A549 (cell line): ENCODE measurements at regions not wholly inside any gene's neighbourhood (a gene's known extent, or its start where the extent isn't known, plus 50 kb on each side); places are given as distances from the start of the nearest gene placed in this dataset.
"Not testable (repeated sequence)": the region's sequence is repeated elsewhere in the genome, so short reads cannot be mapped to it uniquely, and the experiment has no call there.

Experiments
- ATAC-seq, 2 experiments: fragments of 200-7000 bp in 1 of 2; fragments of >200 bp in 1 of 2; cut with Nextera tagmentation in 1 of 2; cut with Tn5 transposase in 1 of 2; 3 replicates each; pipeline versions ENCODE4 v1.8.0 to v1.9.1; 2018 to 2020; ENCODE audit warnings: mild to moderate bottlenecking in 1 of 2, moderate library complexity in 1 of 2
- CTCF ChIA-PET: fragments of 300-600 bp; sonication (Branson Sonifier 250); formaldehyde crosslinking; extraction: SDS; loops from one replicate; lab custom pipeline; 2021; ENCODE audit warnings: antibody characterized with exemption, inconsistent platforms; lab: Yijun Ruan, JAX
- POLR2A ChIA-PET: fragments of 350-600 bp; formaldehyde crosslinking; extraction: SDS; loops from one replicate; lab custom pipeline; 2021; ENCODE audit warnings: antibody characterized with exemption, inconsistent platforms; lab: Yijun Ruan, JAX
- DNase-seq, 2 experiments: peaks; one replicate each; pipeline versions ENCODE4 v3.0.0 to v3.0.0-alpha.2; 2011 to 2016; ENCODE audit warnings: low read depth in 1 of 2, low spot score in 1 of 2
- FAIRE-seq: peaks from 2 replicates; lab custom pipeline; 2011; peaks lifted over from hg19 to GRCh38; lab: Jason Lieb, UNC
- H3K27ac ChIP-seq, 2 experiments: fragments of >200 bp; sonication (Bioruptor Twin); formaldehyde crosslinking; 3 replicates each; pipeline ENCODE4 v1.5.1; 2016 to 2017
- H3K4me1 ChIP-seq: fragments of >200 bp; sonication (Bioruptor Twin); formaldehyde crosslinking; 3 replicates; pipeline ENCODE4 v1.6.1; 2016
- H3K4me2 ChIP-seq: fragments of >200 bp; sonication (Bioruptor Twin); formaldehyde crosslinking; 3 replicates; pipeline ENCODE4 v1.6.1; 2016
- H3K4me3 ChIP-seq: fragments of >200 bp; sonication (Bioruptor Twin); formaldehyde crosslinking; 3 replicates; pipeline ENCODE4 v1.5.1; 2016
- H3K9me3 ChIP-seq: fragments of >200 bp; sonication (Bioruptor Twin); formaldehyde crosslinking; 3 replicates; pipeline ENCODE4 v1.6.1; 2016
- CHD4 ChIP-seq: fragments of 200-600 bp; sonication (generic); IDR thresholded peaks from 2 replicates; pipeline ENCODE4 v1.6.1; 2016; ENCODE audit warnings: antibody characterized with exemption, mild to moderate bottlenecking, borderline replicate concordance
- ELK1 ChIP-seq: fragments of 150-350 bp; IDR thresholded peaks from 2 replicates; pipeline ENCODE4 v1.6.1; 2014; ENCODE audit warnings: low read depth, mild to moderate bottlenecking, low read length
- FOXS1 ChIP-seq: fragments of 250-450 bp; sonication (Bioruptor Pico); IDR thresholded peaks from 2 replicates; pipeline ENCODE4 v1.5.0; 2020; ENCODE audit warnings: mild to moderate bottlenecking, moderate library complexity
- GATA3 ChIP-seq: IDR thresholded peaks from 2 replicates; pipeline ENCODE4 v1.6.1; 2012; ENCODE audit warnings: borderline replicate concordance
- HDAC2 ChIP-seq: fragments of 200-600 bp; sonication (generic); IDR thresholded peaks from 2 replicates; pipeline ENCODE4 v1.6.1; 2016
- HEYL ChIP-seq: fragments of 250-450 bp; sonication (Bioruptor Pico); IDR thresholded peaks from 2 replicates; pipeline ENCODE4 v1.8.0; 2021; ENCODE audit warnings: mild to moderate bottlenecking, moderate library complexity
- KDM5A ChIP-seq: fragments of 200-600 bp; sonication (generic); IDR thresholded peaks from 2 replicates; pipeline ENCODE4 v1.6.1; 2016; ENCODE audit warnings: antibody characterized with exemption, mild to moderate bottlenecking
- POLR2A ChIP-seq: IDR thresholded peaks from 2 replicates; pipeline ENCODE4 v1.6.1; 2012; ENCODE audit warnings: mild to moderate bottlenecking, low read length
- RAD21 ChIP-seq, 2 experiments: fragments of >200 bp in 1 of 2; sonication (Bioruptor Twin) in 1 of 2; formaldehyde crosslinking in 1 of 2; IDR thresholded peaks in 1 of 2; conservative IDR thresholded peaks in 1 of 2; 2 replicates in 1 of 2; 3 replicates in 1 of 2; pipeline ENCODE4 v1.6.1; 2012 to 2018; ENCODE audit warnings: inconsistent platforms in 1 of 2
- RCOR1 ChIP-seq: fragments of 150-350 bp; IDR thresholded peaks from 2 replicates; pipeline ENCODE4 v1.6.1; 2014; ENCODE audit warnings: antibody characterized with exemption, low read length, low read depth
- WGBS: methylation state at CpG from one replicate; pipeline ENCODE4 v1.1.6; 2017; ENCODE audit errors: missing lambda C conversion rate; 5-methylcytosine and 5-hydroxymethylcytosine counted together
- TF ChIP-seq, protein P1 (sequence below): fragments of >200 bp; sonication (Bioruptor Twin); formaldehyde crosslinking; IDR thresholded peaks from 3 replicates; pipeline ENCODE4 v1.6.1; 2016
- TF ChIP-seq, protein P2 (sequence below): fragments of >200 bp; sonication (Bioruptor Twin); formaldehyde crosslinking; IDR thresholded peaks from 2 replicates; pipeline ENCODE4 v1.6.1; 2016
- TF ChIP-seq, protein P3 (sequence below): fragments of 450-650 bp; IDR thresholded peaks from 2 replicates; pipeline ENCODE4 v1.6.1; 2014; ENCODE audit warnings: antibody characterized with exemption
- TF ChIP-seq, protein P4 (sequence below): fragments of 250-450 bp; sonication (Bioruptor Pico); IDR thresholded peaks from 2 replicates; pipeline ENCODE4 v1.5.0; 2021; ENCODE audit warnings: mild to moderate bottlenecking, moderate library complexity, borderline replicate concordance

- ChIA-PET CTCF (no interaction called here), POLR2A (no interaction called here)
- TF ChIP-seq, protein P1, sequence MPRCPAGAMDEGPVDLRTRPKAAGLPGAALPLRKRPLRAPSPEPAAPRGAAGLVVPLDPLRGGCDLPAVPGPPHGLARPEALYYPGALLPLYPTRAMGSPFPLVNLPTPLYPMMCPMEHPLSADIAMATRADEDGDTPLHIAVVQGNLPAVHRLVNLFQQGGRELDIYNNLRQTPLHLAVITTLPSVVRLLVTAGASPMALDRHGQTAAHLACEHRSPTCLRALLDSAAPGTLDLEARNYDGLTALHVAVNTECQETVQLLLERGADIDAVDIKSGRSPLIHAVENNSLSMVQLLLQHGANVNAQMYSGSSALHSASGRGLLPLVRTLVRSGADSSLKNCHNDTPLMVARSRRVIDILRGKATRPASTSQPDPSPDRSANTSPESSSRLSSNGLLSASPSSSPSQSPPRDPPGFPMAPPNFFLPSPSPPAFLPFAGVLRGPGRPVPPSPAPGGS, result no peak
- TF ChIP-seq HEYL (CRISPR knock-in tag) (no peak), RAD21 (conservative IDR thresholded peaks at IDR 0.05 in 1 of 2, IDR thresholded peaks at IDR 0.05 in 1 of 2) (no peak), GATA3 (no peak), RCOR1 (no peak), FOXS1 (CRISPR knock-in tag) (no peak), ELK1 (no peak), KDM5A (no peak), HDAC2 (no peak)
- TF ChIP-seq, protein P2, sequence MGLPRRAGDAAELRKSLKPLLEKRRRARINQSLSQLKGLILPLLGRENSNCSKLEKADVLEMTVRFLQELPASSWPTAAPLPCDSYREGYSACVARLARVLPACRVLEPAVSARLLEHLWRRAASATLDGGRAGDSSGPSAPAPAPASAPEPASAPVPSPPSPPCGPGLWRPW, result no peak
- no peak for FAIRE-seq
- no peak overlapping the region for H3K4me2 ChIP-seq
- H3K4me1 ChIP-seq, result no peaks in the 10 kb centered on the region
- DNase-seq, result no peak
- H3K4me3 ChIP-seq, result no peak overlapping the region
- H3K27ac ChIP-seq, result no peak overlapping the region
- no peaks in the 10 kb centered on the region for H3K9me3 ChIP-seq
- ATAC-seq, result no peak
Observed at GRCh38 chr5:28945859-28946258, 1907.5 kb upstream of the CDH9 start.

GRCh38 chr5:28929366-28929765 is 1891.0 kb upstream of the CDH9 start:
- FAIRE-seq, H3K9me3 ChIP-seq, DNase-seq, H3K4me1 ChIP-seq, POLR2A ChIA-PET, CTCF ChIA-PET, H3K4me3 ChIP-seq, H3K27ac ChIP-seq, H3K4me2 ChIP-seq, ATAC-seq: not testable (repeated sequence)
- 75% methylated on average over 11 of the region's 24 CpGs for WGBS

DNA sequence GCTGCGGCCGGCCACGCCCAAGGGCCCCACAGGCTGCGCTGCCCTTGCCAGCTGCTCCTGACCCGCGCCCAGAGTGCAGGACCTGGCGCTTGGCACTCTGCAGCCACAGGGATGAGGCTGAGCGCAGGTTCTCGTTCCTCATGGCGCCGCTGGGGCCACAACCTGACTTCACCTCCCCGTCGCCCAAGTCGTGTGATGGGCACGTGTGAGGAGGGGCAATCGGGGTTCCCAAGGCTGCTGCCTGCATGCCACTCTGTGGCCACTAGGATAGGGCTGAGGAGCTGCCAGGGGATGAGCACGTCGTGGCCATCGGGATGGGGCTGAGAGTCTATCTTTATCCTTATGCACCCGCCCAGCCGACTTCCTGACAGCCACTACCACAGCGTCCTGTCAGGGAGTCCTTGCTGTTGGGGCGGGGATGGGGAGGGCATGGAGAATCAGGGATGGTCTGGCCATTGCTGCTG is 1890.0 kb upstream of the CDH9 start:
- FAIRE-seq, H3K4me1 ChIP-seq, H3K9me3 ChIP-seq, CTCF ChIA-PET, POLR2A ChIA-PET: not testable (repeated sequence)
- H3K4me3 ChIP-seq, result peak overlapping the region; percentile 40
- peak overlapping the region; percentile 59 for H3K4me2 ChIP-seq
- DNase-seq (peak in 1 of 2 experiments; percentile 13), ATAC-seq (peak in 1 of 2 experiments; percentile 48; a peak in 1 of 6 replicates)
- 45% methylated on average over 8 of the region's 23 CpGs for WGBS
- peak overlapping the region in 1 of 2 experiments; percentile 68; a peak in 3 of 6 replicates for H3K27ac ChIP-seq

GRCh38 chr5:28927559-28928326 is 1889.4 kb upstream of the CDH9 start:
- WGBS, result 30% methylated on average over 18 of the region's 71 CpGs
- TF ChIP-seq CHD4 (no peak), POLR2A (peak; percentile 29; the same call in 1 of the 2 replicates)
- TF ChIP-seq, protein P3, sequence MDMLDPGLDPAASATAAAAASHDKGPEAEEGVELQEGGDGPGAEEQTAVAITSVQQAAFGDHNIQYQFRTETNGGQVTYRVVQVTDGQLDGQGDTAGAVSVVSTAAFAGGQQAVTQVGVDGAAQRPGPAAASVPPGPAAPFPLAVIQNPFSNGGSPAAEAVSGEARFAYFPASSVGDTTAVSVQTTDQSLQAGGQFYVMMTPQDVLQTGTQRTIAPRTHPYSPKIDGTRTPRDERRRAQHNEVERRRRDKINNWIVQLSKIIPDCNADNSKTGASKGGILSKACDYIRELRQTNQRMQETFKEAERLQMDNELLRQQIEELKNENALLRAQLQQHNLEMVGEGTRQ, result no peak
- TF ChIP-seq, protein P4, sequence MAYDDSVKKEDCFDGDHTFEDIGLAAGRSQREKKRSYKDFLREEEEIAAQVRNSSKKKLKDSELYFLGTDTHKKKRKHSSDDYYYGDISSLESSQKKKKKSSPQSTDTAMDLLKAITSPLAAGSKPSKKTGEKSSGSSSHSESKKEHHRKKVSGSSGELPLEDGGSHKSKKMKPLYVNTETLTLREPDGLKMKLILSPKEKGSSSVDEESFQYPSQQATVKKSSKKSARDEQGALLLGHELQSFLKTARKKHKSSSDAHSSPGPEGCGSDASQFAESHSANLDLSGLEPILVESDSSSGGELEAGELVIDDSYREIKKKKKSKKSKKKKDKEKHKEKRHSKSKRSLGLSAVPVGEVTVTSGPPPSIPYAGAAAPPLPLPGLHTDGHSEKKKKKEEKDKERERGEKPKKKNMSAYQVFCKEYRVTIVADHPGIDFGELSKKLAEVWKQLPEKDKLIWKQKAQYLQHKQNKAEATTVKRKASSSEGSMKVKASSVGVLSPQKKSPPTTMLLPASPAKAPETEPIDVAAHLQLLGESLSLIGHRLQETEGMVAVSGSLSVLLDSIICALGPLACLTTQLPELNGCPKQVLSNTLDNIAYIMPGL (CRISPR knock-in tag), result no peak
- FAIRE-seq (no peak), DNase-seq (peak; percentile 6 to 40), ATAC-seq (peak; percentile 80 to 91)
- Histone ChIP-seq H3K4me1 (no peaks in the 10 kb centered on the region), H3K4me2 (peak overlapping the region; percentile 59), H3K4me3 (peak overlapping the region; percentile 40), H3K9me3 (no peaks in the 10 kb centered on the region), H3K27ac (peak overlapping the region in 1 of 2 experiments; percentile 68; a peak in 3 of 6 replicates)
- POLR2A ChIA-PET, result no interaction called here
- CTCF ChIA-PET, result no interaction called here
